K562 (cell line): ENCODE measurements at regions not wholly inside any gene's neighbourhood (a gene's known extent, or its start where the extent isn't known, plus 50 kb on each side); places are given as distances from the start of the nearest gene placed in this dataset.

Source experiments
- ATAC-seq: fragments of 200-7000 bp; cut with Tn5 transposase; 3 replicates; pipeline ENCODE4 v1.9.1; 2020; ENCODE audit warnings: moderate library complexity
- BruUV-seq: library from RNA; stranded (reverse); fragments of 400-500 nt; replicated peaks from 2 replicates; lab custom pipeline; 2021; lab: Mats Ljungman, UMichigan
- CTCF ChIA-PET: fragments of 300-600 bp; formaldehyde crosslinking; extraction: SDS; loops from one replicate; lab custom pipeline; 2021; ENCODE audit warnings: low intra/inter-chr PET ratio; lab: Yijun Ruan, JAX
- POLR2A ChIA-PET: fragments of 300-600, 350-650 bp; sonication (Branson Sonifier 250); formaldehyde crosslinking; extraction: SDS; loops from one replicate; lab custom pipeline; 2021; ENCODE audit warnings: antibody characterized with exemption, inconsistent platforms; lab: Yijun Ruan, JAX
- DNase-seq, 4 experiments: peaks; one replicate each; pipeline versions ENCODE4 v3.0.0 to v3.0.0-alpha.2; 2011 to 2018; ENCODE audit warnings: low spot score in 3 of 4, mixed read lengths in 3 of 4; ENCODE audit errors: extremely low read depth in 1 of 4
- FAIRE-seq: peaks from 2 replicates; lab custom pipeline; 2011; peaks lifted over from hg19 to GRCh38; lab: Jason Lieb, UNC
- H2AFZ ChIP-seq: 2 replicates; pipeline ENCODE4 v1.6.0; 2011; ENCODE audit warnings: low read depth, low read length, control low read depth, inconsistent platforms
- H3K27ac ChIP-seq: fragments of 200-600 bp; 3 replicates; pipeline ENCODE4 v1.8.0; 2011; ENCODE audit warnings: low read depth, mild to moderate bottlenecking, control low read depth, inconsistent platforms, low read length, moderate library complexity, mixed read lengths; ENCODE audit errors: extremely low read depth
- H3K27me3 ChIP-seq, 2 experiments: fragments of 300-600 bp in 1 of 2; 2 replicates in 1 of 2; 3 replicates in 1 of 2; pipeline versions ENCODE4 v1.6.0 to v1.8.0; 2011; ENCODE audit warnings: inconsistent platforms in 2 of 2, low read length in 2 of 2, mild to moderate bottlenecking in 1 of 2, mixed read lengths in 1 of 2, moderate library complexity in 1 of 2; ENCODE audit not compliant: control insufficient read depth in 2 of 2, insufficient read depth in 2 of 2
- H3K36me3 ChIP-seq: fragments of 300-600 bp; 3 replicates; pipeline ENCODE4 v1.8.0; 2011; ENCODE audit warnings: mild to moderate bottlenecking, low read length, inconsistent platforms; ENCODE audit not compliant: control insufficient read depth, insufficient read depth
- H3K4me1 ChIP-seq, 2 experiments: fragments of 200-600 bp in 1 of 2; replicated peaks in 1 of 2; 2 replicates in 1 of 2; 3 replicates in 1 of 2; pipeline versions ENCODE4 v1.5.1 to v1.8.0; 2011; ENCODE audit warnings: inconsistent platforms in 2 of 2, low read length in 2 of 2, mild to moderate bottlenecking in 1 of 2, mixed read lengths in 1 of 2, moderate library complexity in 1 of 2; ENCODE audit not compliant: control insufficient read depth in 2 of 2, insufficient read depth in 2 of 2
- H3K4me2 ChIP-seq: 2 replicates; pipeline ENCODE4 v1.6.1; 2011; ENCODE audit warnings: low read length, control low read depth, inconsistent platforms, mixed read lengths; ENCODE audit not compliant: insufficient read depth
- H3K4me3 ChIP-seq: fragments of 200-600 bp; sonication (generic), shearing (Covaris generic); 2 replicates; pipeline ENCODE4 v1.5.1; 2016; ENCODE audit warnings: control low read depth, inconsistent platforms
- H3K79me2 ChIP-seq: fragments of 200-600 bp; 3 replicates; pipeline ENCODE4 v1.8.0; 2011; ENCODE audit warnings: low read length, inconsistent platforms; ENCODE audit not compliant: control insufficient read depth, insufficient read depth
- H3K9ac ChIP-seq, 2 experiments: 2 replicates each; pipeline versions ENCODE4 v1.6.0 to v1.6.1; 2011; ENCODE audit warnings: low read depth in 2 of 2, low read length in 2 of 2, control low read depth in 1 of 2, inconsistent platforms in 1 of 2, mild to moderate bottlenecking in 1 of 2, mixed read lengths in 1 of 2; ENCODE audit not compliant: insufficient read depth in 1 of 2
- H3K9me1 ChIP-seq: one replicate; pipeline ENCODE4 v1.6.0; 2011; ENCODE audit warnings: inconsistent platforms, mild to moderate bottlenecking, low read length, moderate library complexity; ENCODE audit not compliant: control insufficient read depth, insufficient read depth
- H3K9me3 ChIP-seq: replicated peaks from 2 replicates; pipeline ENCODE4 v1.5.1; 2011; ENCODE audit warnings: low read depth, low read length, inconsistent platforms; ENCODE audit not compliant: control insufficient read depth, insufficient read depth
- H4K20me1 ChIP-seq: replicated peaks from 2 replicates; pipeline ENCODE4 v1.6.1; 2011; ENCODE audit warnings: low read length, inconsistent platforms, mixed read lengths; ENCODE audit not compliant: control insufficient read depth, insufficient read depth
- BCLAF1 ChIP-seq, 2 experiments: fragments of 450-650 bp in 1 of 2; IDR thresholded peaks; 2 replicates each; pipeline ENCODE4 v1.6.1; 2011 to 2017; ENCODE audit warnings: low read depth in 2 of 2, antibody characterized with exemption in 1 of 2, borderline replicate concordance in 1 of 2, low read length in 1 of 2, mild to moderate bottlenecking in 1 of 2, mixed read lengths in 1 of 2; ENCODE audit not compliant: control insufficient read depth in 1 of 2
- HDAC3 ChIP-seq: fragments of 450-650 bp; IDR thresholded peaks from 2 replicates; pipeline ENCODE4 v1.6.1; 2018; ENCODE audit warnings: borderline replicate concordance, mild to moderate bottlenecking, moderate library complexity; ENCODE audit not compliant: partially characterized antibody
- ZNF395 ChIP-seq: fragments of 200-800 bp; sonication (Bioruptor generic); IDR thresholded peaks from 2 replicates; pipeline ENCODE4 v1.6.1; 2017; ENCODE audit warnings: missing genetic modification characterization, missing compliant biosample characterization
- WGBS: fragments of 100-300 bp; shearing (Covaris generic); methylation state at CpG from one replicate; pipeline ENCODE4 v1.1.6; 2016; ENCODE audit warnings: low coverage, mixed read lengths; ENCODE audit not compliant: insufficient coverage; ENCODE audit errors: missing lambda C conversion rate; 5-methylcytosine and 5-hydroxymethylcytosine counted together
- in situ Hi-C: fragments of 300-500 bp; cut with MboI; formaldehyde crosslinking; loops from 4 replicates; pipeline ENCODE4 v1.15.0; 2018; ENCODE audit warnings: inconsistent platforms, mixed read lengths
- intact Hi-C: fragments of 100-400 bp; cut with micrococcal nuclease; formaldehyde crosslinking; loops from 2 replicates; pipeline ENCODE4 v1.14.2; 2022

- 42% methylated on average over 2 of the region's 2 CpGs for WGBS
- no peak for ATAC-seq
Observed at GRCh38 chr20:52432740-52433139, 241.2 kb upstream of the ZFP64 start.

More at GRCh38 chr20:52432740-52433139, 241.2 kb upstream of the ZFP64 start:
- Histone ChIP-seq H3K9me1 (no peaks in the 10 kb centered on the region), H3K4me2 (no peak overlapping the region), H2AFZ (no peak overlapping the region), H3K9ac (no peak overlapping the region), H3K27ac (no peak overlapping the region), H4K20me1 (no peaks in the 10 kb centered on the region), H3K4me1 (no peaks in the 10 kb centered on the region), H3K27me3 (no peaks in the 10 kb centered on the region), H3K79me2 (no peaks in the 10 kb centered on the region), H3K9me3 (no peaks in the 10 kb centered on the region), H3K36me3 (no peaks in the 10 kb centered on the region), H3K4me3 (no peak overlapping the region)
- in situ Hi-C loops (no loop called here), intact Hi-C loops (no loop called here)
- no peak for DNase-seq
- no peak for FAIRE-seq
- TF ChIP-seq ZNF395 (no peak), HDAC3 (no peak), BCLAF1 (IDR thresholded peaks at IDR 0.05; ENCODE audit: borderline replicate concordance in 1 of 2, control insufficient read depth in 1 of 2, low read depth in 2 of 2, low read length in 1 of 2) (no peak)
- POLR2A ChIA-PET, result no interaction called here
- BruUV-seq, result no TSS peak
- CTCF ChIA-PET, result no interaction called here
